Panc1 (cell line): ENCODE measurements at regions not wholly inside any gene's neighbourhood (a gene's known extent, or its start where the extent isn't known, plus 50 kb on each side); places are given as distances from the start of the nearest gene placed in this dataset.

Experiments
- ATAC-seq: fragments of 200-7000 bp; cut with Tn5 transposase; 2 replicates; pipeline ENCODE4 v1.9.1; 2020; ENCODE audit warnings: mild to moderate bottlenecking, moderate library complexity
- BruUV-seq: library from RNA; stranded (reverse); fragments of 400-500 nt; replicated peaks from 2 replicates; lab custom pipeline; 2021; lab: Mats Ljungman, UMichigan
- CTCF ChIA-PET: fragments of 300-600 bp; sonication (Branson Sonifier 250); formaldehyde crosslinking; loops from one replicate; lab custom pipeline; 2022; ENCODE audit warnings: antibody characterized with exemption; lab: Charles Lee
- POLR2A ChIA-PET: fragments of 300-600 bp; sonication (Branson Sonifier 250); formaldehyde crosslinking; loops from one replicate; lab custom pipeline; 2022; ENCODE audit warnings: antibody characterized with exemption; lab: Charles Lee
- DNase-seq: peaks from one replicate; pipeline ENCODE4 v3.0.0-alpha.2; 2010; ENCODE audit warnings: low read depth, low spot score
- H3K27ac ChIP-seq: 2 replicates; pipeline ENCODE4 v1.5.1; 2011; ENCODE audit warnings: mild to moderate bottlenecking, low read length, inconsistent platforms
- H3K27me3 ChIP-seq: fragments of 200-500 bp; sonication (Bioruptor generic); 2 replicates; pipeline ENCODE4 v1.6.0; 2014; ENCODE audit warnings: low read length, inconsistent platforms; ENCODE audit not compliant: control insufficient read depth, insufficient read depth
- H3K36me3 ChIP-seq: fragments of 200-500 bp; sonication (Bioruptor generic); 2 replicates; pipeline ENCODE4 v1.5.1; 2014; ENCODE audit warnings: inconsistent platforms, mild to moderate bottlenecking, low read length, moderate library complexity; ENCODE audit not compliant: control insufficient read depth, insufficient read depth
- H3K4me1 ChIP-seq: 2 replicates; pipeline ENCODE4 v1.5.1; 2011; ENCODE audit warnings: inconsistent platforms, mild to moderate bottlenecking, low read length, moderate library complexity; ENCODE audit not compliant: control insufficient read depth, insufficient read depth
- H3K4me3 ChIP-seq, 2 experiments: 2 replicates each; pipeline ENCODE4 v1.5.1; 2011 to 2012; ENCODE audit warnings: low read depth in 2 of 2, low read length in 2 of 2, mild to moderate bottlenecking in 2 of 2, inconsistent platforms in 1 of 2, moderate library complexity in 1 of 2
- H3K9me3 ChIP-seq: fragments of 200-500 bp; sonication (Bioruptor generic); 2 replicates; pipeline ENCODE4 v1.5.1; 2014; ENCODE audit warnings: low read depth, mild to moderate bottlenecking, inconsistent platforms, low read length, moderate library complexity; ENCODE audit not compliant: control insufficient read depth, insufficient read depth
- CTCF ChIP-seq: fragments of 450-650 bp; IDR thresholded peaks from 2 replicates; pipeline ENCODE4 v1.5.1; 2017; ENCODE audit warnings: mild to moderate bottlenecking
- POLR2AphosphoS5 ChIP-seq: IDR thresholded peaks from 2 replicates; pipeline ENCODE4 v1.6.1; 2012; ENCODE audit warnings: mild to moderate bottlenecking, low read depth, low read length, moderate library complexity
- SIN3A ChIP-seq: IDR thresholded peaks from 2 replicates; pipeline ENCODE4 v1.6.1; 2012; ENCODE audit warnings: low read depth, mild to moderate bottlenecking, low read length, moderate library complexity, borderline replicate concordance; ENCODE audit not compliant: insufficient read depth
- TCF7L2 ChIP-seq: IDR thresholded peaks from 2 replicates; pipeline ENCODE4 v1.6.1; 2011; ENCODE audit warnings: mild to moderate bottlenecking, low read depth, low read length, inconsistent platforms
- in situ Hi-C: cut with HindIII; loops from 2 replicates; pipeline ENCODE4 v1.10.0; 2016; ENCODE audit warnings: low sequenced_read_pairs, low pct_unique_long_range_greater_than_20kb
- intact Hi-C: fragments of 100-400 bp; cut with micrococcal nuclease; formaldehyde crosslinking; loops from one replicate; pipeline ENCODE4 v1.10.0; 2022; ENCODE audit not compliant: unreplicated experiment
- TF ChIP-seq, protein P1 (sequence below), 2 experiments: IDR thresholded peaks; 2 replicates each; pipeline ENCODE4 v1.6.1; 2011 to 2012; ENCODE audit warnings: low read depth in 2 of 2, control low read depth in 1 of 2, low read length in 1 of 2, mild to moderate bottlenecking in 1 of 2, moderate library complexity in 1 of 2; ENCODE audit not compliant: insufficient read depth in 1 of 2

DNA sequence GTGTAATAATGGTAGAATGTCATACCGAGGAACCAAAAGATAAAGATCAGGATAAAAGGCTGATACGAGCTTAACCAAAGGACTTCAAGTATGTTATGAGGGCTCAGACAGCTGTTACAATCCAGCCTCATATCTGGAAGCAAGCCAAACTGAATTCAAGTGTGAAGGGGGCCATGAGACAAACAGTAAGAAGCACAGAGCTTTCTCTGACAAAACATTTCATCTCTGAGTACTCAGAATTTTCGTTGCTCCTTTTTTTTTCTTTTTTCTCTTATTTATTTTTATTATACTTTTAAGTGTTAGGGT lies 52.9 kb upstream of the CD180 start:
- no peak for DNase-seq
- no peaks in the 10 kb centered on the region for H3K9me3 ChIP-seq
- H3K4me3 ChIP-seq: no peak overlapping the region
- no peak for ATAC-seq
- TF ChIP-seq SIN3A: no peak
- TF ChIP-seq TCF7L2: no peak
- TF ChIP-seq CTCF: no peak
- TF ChIP-seq, protein P1, sequence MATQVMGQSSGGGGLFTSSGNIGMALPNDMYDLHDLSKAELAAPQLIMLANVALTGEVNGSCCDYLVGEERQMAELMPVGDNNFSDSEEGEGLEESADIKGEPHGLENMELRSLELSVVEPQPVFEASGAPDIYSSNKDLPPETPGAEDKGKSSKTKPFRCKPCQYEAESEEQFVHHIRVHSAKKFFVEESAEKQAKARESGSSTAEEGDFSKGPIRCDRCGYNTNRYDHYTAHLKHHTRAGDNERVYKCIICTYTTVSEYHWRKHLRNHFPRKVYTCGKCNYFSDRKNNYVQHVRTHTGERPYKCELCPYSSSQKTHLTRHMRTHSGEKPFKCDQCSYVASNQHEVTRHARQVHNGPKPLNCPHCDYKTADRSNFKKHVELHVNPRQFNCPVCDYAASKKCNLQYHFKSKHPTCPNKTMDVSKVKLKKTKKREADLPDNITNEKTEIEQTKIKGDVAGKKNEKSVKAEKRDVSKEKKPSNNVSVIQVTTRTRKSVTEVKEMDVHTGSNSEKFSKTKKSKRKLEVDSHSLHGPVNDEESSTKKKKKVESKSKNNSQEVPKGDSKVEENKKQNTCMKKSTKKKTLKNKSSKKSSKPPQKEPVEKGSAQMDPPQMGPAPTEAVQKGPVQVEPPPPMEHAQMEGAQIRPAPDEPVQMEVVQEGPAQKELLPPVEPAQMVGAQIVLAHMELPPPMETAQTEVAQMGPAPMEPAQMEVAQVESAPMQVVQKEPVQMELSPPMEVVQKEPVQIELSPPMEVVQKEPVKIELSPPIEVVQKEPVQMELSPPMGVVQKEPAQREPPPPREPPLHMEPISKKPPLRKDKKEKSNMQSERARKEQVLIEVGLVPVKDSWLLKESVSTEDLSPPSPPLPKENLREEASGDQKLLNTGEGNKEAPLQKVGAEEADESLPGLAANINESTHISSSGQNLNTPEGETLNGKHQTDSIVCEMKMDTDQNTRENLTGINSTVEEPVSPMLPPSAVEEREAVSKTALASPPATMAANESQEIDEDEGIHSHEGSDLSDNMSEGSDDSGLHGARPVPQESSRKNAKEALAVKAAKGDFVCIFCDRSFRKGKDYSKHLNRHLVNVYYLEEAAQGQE (IDR thresholded peaks at IDR 0.05; ENCODE audit: insufficient read depth in 1 of 2, low read depth in 2 of 2, low read length in 1 of 2): no peak
- no peak for TF ChIP-seq POLR2AphosphoS5
- no peaks in the 10 kb centered on the region for H3K27me3 ChIP-seq
- BruUV-seq: no TSS peak
- H3K27ac ChIP-seq: no peak overlapping the region
- H3K36me3 ChIP-seq: no peaks in the 10 kb centered on the region
- no peaks in the 10 kb centered on the region for H3K4me1 ChIP-seq
- ChIA-PET POLR2A (no interaction called here), CTCF (interaction anchor here (0.6 kb wide), 1 partner anchor 46 kb away, joined by 6 read pairs; no protein-coding TSS in a partner anchor)
- intact Hi-C loops (no loop called here), in situ Hi-C loops (no loop called here)

DNA sequence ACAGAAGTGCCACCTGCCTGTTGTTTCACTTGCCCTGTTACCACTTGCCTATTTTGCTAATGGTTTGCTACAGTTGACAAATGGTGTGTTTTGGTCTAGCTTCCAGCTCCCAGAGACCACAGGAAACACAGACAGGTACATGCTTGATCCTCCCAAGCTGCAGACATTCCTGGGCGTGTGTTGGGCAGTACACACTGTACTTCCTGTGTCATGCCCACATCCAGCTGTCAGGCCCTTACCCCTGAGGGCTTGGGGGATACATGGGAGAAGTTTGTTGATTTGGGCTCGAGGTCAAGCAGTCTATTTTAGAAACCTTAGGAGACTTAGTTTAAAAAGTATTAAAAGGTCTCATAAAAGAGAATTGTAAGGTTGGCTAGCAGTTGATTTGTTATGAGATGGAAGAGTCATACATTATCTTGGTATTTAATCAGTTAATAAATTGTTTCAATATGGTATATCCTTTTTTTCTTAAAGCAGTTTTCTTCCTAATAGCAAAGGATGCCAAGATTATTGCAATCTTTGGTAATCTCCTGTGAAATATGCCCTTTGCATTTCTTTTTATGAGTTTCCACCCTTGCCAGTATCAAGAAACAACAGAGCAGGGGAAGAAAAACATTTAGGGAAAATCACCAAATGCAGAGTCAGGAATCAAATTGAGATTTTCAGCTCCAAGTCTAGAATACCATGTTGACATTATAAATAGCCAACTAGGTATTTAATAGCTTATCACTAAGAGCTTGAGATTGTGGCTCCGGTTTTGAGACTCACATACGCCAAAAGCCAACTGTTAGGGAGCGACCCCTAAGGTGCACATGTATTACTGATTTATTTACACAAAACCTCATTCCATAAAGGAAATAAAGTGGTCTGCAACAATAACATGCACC lies 52.3 kb upstream of the CD180 start:
- no TSS peak for BruUV-seq
- intact Hi-C loops: no loop called here
- DNase-seq: no peak
- TF ChIP-seq POLR2AphosphoS5: no peak
- TF ChIP-seq, protein P1 (IDR thresholded peaks at IDR 0.05; ENCODE audit: insufficient read depth in 1 of 2, low read depth in 2 of 2, low read length in 1 of 2): no peak
- Histone ChIP-seq H3K36me3 (no peaks in the 10 kb centered on the region), H3K9me3 (no peaks in the 10 kb centered on the region), H3K4me1 (no peaks in the 10 kb centered on the region), H3K27me3 (no peaks in the 10 kb centered on the region), H3K27ac (no peak overlapping the region), H3K4me3 (no peak overlapping the region)
- no peak for ATAC-seq
- ChIA-PET POLR2A (no interaction called here), CTCF (interaction anchor here (0.6 kb wide), 1 partner anchor 45 kb away, joined by 6 read pairs; no protein-coding TSS in a partner anchor)
- in situ Hi-C loops: no loop called here
